ENCODE measurements at regions not wholly inside any gene's neighbourhood (a gene's known extent, or its start where the extent isn't known, plus 50 kb on each side); places are given as distances from the start of the nearest gene placed in this dataset.

- H3K36me3 Mint-ChIP-seq (ENCODE audit: insufficient read depth): no peaks in the 10 kb centered on the region
- H3K4me1 Mint-ChIP-seq (ENCODE audit: low read depth): peaks cover 6% of the 10 kb centered on the region
- H3K27me3 Mint-ChIP-seq: peaks cover 57% of the 10 kb centered on the region
- H3K27ac Mint-ChIP-seq: no peak overlapping the region
- H3K4me3 Mint-ChIP-seq (ENCODE audit: low read depth): no peak overlapping the region
- H3K9me3 Mint-ChIP-seq (ENCODE audit: low read depth): no peaks in the 10 kb centered on the region
- TF ChIP-seq CTCF (IDR thresholded peaks at IDR 0.05; ENCODE audit: unreplicated experiment): no peak
- no peak for DNase-seq (ENCODE audit: low spot score, unreplicated experiment)
These were observed 409.5 kb downstream of the MIAT start for GRCh38 chr22:27066856-27067255.

- no peak overlapping the region for H3K27ac Mint-ChIP-seq
- peaks cover 59% of the 10 kb centered on the region for H3K27me3 Mint-ChIP-seq
- no peaks in the 10 kb centered on the region for H3K36me3 Mint-ChIP-seq (ENCODE audit: insufficient read depth)
- no peak for DNase-seq (ENCODE audit: low spot score, unreplicated experiment)
- no peaks in the 10 kb centered on the region for H3K9me3 Mint-ChIP-seq (ENCODE audit: low read depth)
- peaks cover 6% of the 10 kb centered on the region for H3K4me1 Mint-ChIP-seq (ENCODE audit: low read depth)
- H3K4me3 Mint-ChIP-seq (ENCODE audit: low read depth): no peak overlapping the region
- TF ChIP-seq CTCF (IDR thresholded peaks at IDR 0.05; ENCODE audit: unreplicated experiment): no peak
These were observed 410.7 kb downstream of the MIAT start for GRCh38 chr22:27068121-27068520.

GRCh38 chr22:27070594-27070993 lies 413.2 kb downstream of the MIAT start:
- Mint-ChIP-seq H3K27me3 (peaks cover 63% of the 10 kb centered on the region), H3K4me1 (ENCODE audit: low read depth) (peaks cover 5% of the 10 kb centered on the region), H3K4me3 (ENCODE audit: low read depth) (no peak overlapping the region), H3K27ac (no peak overlapping the region), H3K9me3 (ENCODE audit: low read depth) (no peaks in the 10 kb centered on the region), H3K36me3 (ENCODE audit: insufficient read depth) (no peaks in the 10 kb centered on the region)
- no peak for DNase-seq (ENCODE audit: low spot score, unreplicated experiment)
- TF ChIP-seq CTCF (IDR thresholded peaks at IDR 0.05; ENCODE audit: unreplicated experiment): no peak

- no peak for TF ChIP-seq CTCF (IDR thresholded peaks at IDR 0.05; ENCODE audit: unreplicated experiment)
- no peak overlapping the region for H3K4me3 Mint-ChIP-seq (ENCODE audit: low read depth)
- peaks cover 68% of the 10 kb centered on the region for H3K27me3 Mint-ChIP-seq
- H3K4me1 Mint-ChIP-seq (ENCODE audit: low read depth): peaks cover 4% of the 10 kb centered on the region
- no peaks in the 10 kb centered on the region for H3K9me3 Mint-ChIP-seq (ENCODE audit: low read depth)
- H3K27ac Mint-ChIP-seq: no peak overlapping the region
- DNase-seq (ENCODE audit: low spot score, unreplicated experiment): no peak
- H3K36me3 Mint-ChIP-seq (ENCODE audit: insufficient read depth): no peaks in the 10 kb centered on the region
These were observed 416.4 kb downstream of the MIAT start for GRCh38 chr22:27073601-27074425.

GRCh38 chr22:27075028-27075678 lies 417.8 kb downstream of the MIAT start:
- no peak overlapping the region for H3K4me3 Mint-ChIP-seq (ENCODE audit: low read depth)
- TF ChIP-seq CTCF (IDR thresholded peaks at IDR 0.05; ENCODE audit: unreplicated experiment): no peak
- H3K27me3 Mint-ChIP-seq: peaks cover 69% of the 10 kb centered on the region
- no peak for DNase-seq (ENCODE audit: low spot score, unreplicated experiment)
- no peaks in the 10 kb centered on the region for H3K9me3 Mint-ChIP-seq (ENCODE audit: low read depth)
- H3K27ac Mint-ChIP-seq: no peak overlapping the region
- H3K4me1 Mint-ChIP-seq (ENCODE audit: low read depth): peaks cover 4% of the 10 kb centered on the region
- no peaks in the 10 kb centered on the region for H3K36me3 Mint-ChIP-seq (ENCODE audit: insufficient read depth)

Measured in progenitor cell of endocrine pancreas (in vitro differentiated cells).